HCT116 (cell line): ENCODE measurements at regions not wholly inside any gene's neighbourhood (a gene's known extent, or its start where the extent isn't known, plus 50 kb on each side); places are given as distances from the start of the nearest gene placed in this dataset.

Experiments
- EGR1 ChIP-seq: IDR thresholded peaks from 2 replicates; pipeline ENCODE4 v1.6.1; 2012; ENCODE audit warnings: low read depth
- EZH2 ChIP-seq: fragments of 200-600 bp; sonication (generic); IDR thresholded peaks from 2 replicates; pipeline ENCODE4 v1.6.1; 2017; ENCODE audit warnings: antibody characterized with exemption, mixed run types
- JUND ChIP-seq: IDR thresholded peaks from 2 replicates; pipeline ENCODE4 v1.6.1; 2012
- POLR2A ChIP-seq: IDR thresholded peaks from 2 replicates; pipeline ENCODE4 v1.7.0; 2011; ENCODE audit warnings: borderline replicate concordance; ENCODE audit not compliant: insufficient read depth, insufficient read length; ENCODE audit errors: extremely low read depth
- RAD21 ChIP-seq: IDR thresholded peaks from 2 replicates; pipeline ENCODE4 v1.6.1; 2012; ENCODE audit warnings: low read depth, mild to moderate bottlenecking
- SIN3A ChIP-seq: IDR thresholded peaks from 2 replicates; pipeline ENCODE4 v1.6.1; 2012; ENCODE audit warnings: low read depth
- SP1 ChIP-seq: IDR thresholded peaks from 2 replicates; pipeline ENCODE4 v1.6.1; 2012; ENCODE audit warnings: low read depth
- TCF7L2 ChIP-seq: IDR thresholded peaks from 2 replicates; pipeline ENCODE4 v1.7.0; 2011; ENCODE audit warnings: borderline replicate concordance, inconsistent platforms; ENCODE audit not compliant: insufficient read depth, insufficient read length; ENCODE audit errors: extremely low read depth
- ZNF274 ChIP-seq: fragments of 200-500 bp; sonication (Bioruptor generic); IDR thresholded peaks from 2 replicates; pipeline ENCODE4 v1.6.1; 2014; ENCODE audit warnings: mild to moderate bottlenecking, low read depth, low read length, inconsistent platforms
- TF ChIP-seq, protein P1 (sequence below): IDR thresholded peaks from 2 replicates; pipeline ENCODE4 v1.6.1; 2012; ENCODE audit warnings: low read depth
- TF ChIP-seq, protein P2 (sequence below), 3 experiments: fragments of 200-600 bp in 1 of 3; sonication (generic) in 1 of 3; IDR thresholded peaks in 2 of 3; conservative IDR thresholded peaks in 1 of 3; 2 replicates each; pipeline ENCODE4 v1.5.1; 2012 to 2017; ENCODE audit warnings: low read depth in 2 of 3, low read length in 2 of 3, antibody characterized with exemption in 1 of 3, borderline replicate concordance in 1 of 3, control low read depth in 1 of 3, mild to moderate bottlenecking in 1 of 3, mixed read lengths in 1 of 3, mixed run types in 1 of 3, moderate library complexity in 1 of 3; ENCODE audit not compliant: insufficient read depth in 1 of 3
- TF ChIP-seq, protein P3 (sequence below): IDR thresholded peaks from 2 replicates; pipeline ENCODE4 v1.6.1; 2012

DNA sequence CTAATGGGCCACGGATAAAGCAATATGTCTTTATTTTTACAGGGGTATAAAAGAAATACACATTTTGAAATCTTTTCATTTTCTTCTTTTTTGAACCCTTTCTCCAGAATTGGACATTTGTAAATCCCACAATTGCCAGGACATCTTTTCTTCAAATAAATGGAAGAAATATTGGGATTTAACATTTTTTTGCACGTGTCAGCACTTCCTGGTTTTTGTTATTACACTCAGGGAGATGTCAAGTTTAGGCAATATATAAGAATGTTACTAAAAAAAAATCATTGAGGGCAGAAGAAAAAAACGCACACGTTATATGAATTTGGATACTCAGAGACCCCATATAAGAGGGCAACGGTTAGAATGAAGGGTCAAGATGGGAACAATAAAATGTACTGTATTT lies 78.3 kb upstream of the TMCO5A start:
- TF ChIP-seq POLR2A (no peak), SP1 (no peak), RAD21 (no peak), ZNF274 (no peak), EZH2 (no peak), SIN3A (no peak), EGR1 (no peak), JUND (no peak), TCF7L2 (no peak)
- TF ChIP-seq, protein P1, sequence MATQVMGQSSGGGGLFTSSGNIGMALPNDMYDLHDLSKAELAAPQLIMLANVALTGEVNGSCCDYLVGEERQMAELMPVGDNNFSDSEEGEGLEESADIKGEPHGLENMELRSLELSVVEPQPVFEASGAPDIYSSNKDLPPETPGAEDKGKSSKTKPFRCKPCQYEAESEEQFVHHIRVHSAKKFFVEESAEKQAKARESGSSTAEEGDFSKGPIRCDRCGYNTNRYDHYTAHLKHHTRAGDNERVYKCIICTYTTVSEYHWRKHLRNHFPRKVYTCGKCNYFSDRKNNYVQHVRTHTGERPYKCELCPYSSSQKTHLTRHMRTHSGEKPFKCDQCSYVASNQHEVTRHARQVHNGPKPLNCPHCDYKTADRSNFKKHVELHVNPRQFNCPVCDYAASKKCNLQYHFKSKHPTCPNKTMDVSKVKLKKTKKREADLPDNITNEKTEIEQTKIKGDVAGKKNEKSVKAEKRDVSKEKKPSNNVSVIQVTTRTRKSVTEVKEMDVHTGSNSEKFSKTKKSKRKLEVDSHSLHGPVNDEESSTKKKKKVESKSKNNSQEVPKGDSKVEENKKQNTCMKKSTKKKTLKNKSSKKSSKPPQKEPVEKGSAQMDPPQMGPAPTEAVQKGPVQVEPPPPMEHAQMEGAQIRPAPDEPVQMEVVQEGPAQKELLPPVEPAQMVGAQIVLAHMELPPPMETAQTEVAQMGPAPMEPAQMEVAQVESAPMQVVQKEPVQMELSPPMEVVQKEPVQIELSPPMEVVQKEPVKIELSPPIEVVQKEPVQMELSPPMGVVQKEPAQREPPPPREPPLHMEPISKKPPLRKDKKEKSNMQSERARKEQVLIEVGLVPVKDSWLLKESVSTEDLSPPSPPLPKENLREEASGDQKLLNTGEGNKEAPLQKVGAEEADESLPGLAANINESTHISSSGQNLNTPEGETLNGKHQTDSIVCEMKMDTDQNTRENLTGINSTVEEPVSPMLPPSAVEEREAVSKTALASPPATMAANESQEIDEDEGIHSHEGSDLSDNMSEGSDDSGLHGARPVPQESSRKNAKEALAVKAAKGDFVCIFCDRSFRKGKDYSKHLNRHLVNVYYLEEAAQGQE = no peak
- TF ChIP-seq, protein P2, sequence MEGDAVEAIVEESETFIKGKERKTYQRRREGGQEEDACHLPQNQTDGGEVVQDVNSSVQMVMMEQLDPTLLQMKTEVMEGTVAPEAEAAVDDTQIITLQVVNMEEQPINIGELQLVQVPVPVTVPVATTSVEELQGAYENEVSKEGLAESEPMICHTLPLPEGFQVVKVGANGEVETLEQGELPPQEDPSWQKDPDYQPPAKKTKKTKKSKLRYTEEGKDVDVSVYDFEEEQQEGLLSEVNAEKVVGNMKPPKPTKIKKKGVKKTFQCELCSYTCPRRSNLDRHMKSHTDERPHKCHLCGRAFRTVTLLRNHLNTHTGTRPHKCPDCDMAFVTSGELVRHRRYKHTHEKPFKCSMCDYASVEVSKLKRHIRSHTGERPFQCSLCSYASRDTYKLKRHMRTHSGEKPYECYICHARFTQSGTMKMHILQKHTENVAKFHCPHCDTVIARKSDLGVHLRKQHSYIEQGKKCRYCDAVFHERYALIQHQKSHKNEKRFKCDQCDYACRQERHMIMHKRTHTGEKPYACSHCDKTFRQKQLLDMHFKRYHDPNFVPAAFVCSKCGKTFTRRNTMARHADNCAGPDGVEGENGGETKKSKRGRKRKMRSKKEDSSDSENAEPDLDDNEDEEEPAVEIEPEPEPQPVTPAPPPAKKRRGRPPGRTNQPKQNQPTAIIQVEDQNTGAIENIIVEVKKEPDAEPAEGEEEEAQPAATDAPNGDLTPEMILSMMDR (IDR thresholded peaks at IDR 0.05 in 2 of 3, conservative IDR thresholded peaks at IDR 0.05 in 1 of 3; ENCODE audit: borderline replicate concordance in 1 of 3, insufficient read depth in 1 of 3, low read depth in 2 of 3, low read length in 2 of 3) = no peak
- TF ChIP-seq, protein P3, sequence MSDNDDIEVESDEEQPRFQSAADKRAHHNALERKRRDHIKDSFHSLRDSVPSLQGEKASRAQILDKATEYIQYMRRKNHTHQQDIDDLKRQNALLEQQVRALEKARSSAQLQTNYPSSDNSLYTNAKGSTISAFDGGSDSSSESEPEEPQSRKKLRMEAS = no peak
